Hematopoietic multipotent progenitor cell (in vitro differentiated cells): ENCODE measurements at regions not wholly inside any gene's neighbourhood (a gene's known extent, or its start where the extent isn't known, plus 50 kb on each side); places are given as distances from the start of the nearest gene placed in this dataset.

ENCODE experiments used
- DNase-seq, 3 donors: peaks; one replicate each; pipeline ENCODE4 v3.0.0-alpha.2; 2011 to 2015; ENCODE audit warnings: low read depth in 2 of 3, low spot score in 2 of 3

DNA sequence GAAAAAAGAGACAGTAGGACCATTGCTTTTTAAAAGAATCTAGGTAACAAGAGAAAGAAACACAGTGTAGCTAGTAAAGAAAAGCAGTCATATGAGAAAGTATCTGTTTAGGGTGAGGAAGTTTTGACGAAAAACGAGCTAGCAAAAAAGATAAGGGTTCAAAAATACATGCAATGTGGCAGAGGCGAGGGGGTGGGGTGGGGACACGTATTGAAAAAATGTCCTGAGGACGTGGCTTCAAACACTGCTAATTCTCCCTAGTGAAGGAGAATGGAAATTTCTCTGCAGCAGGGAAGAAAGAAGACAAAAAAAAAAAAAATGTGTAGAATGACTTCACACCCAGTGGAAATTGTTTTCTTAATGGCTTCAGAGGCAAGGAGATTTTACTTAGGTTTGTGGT, 856.4 kb upstream of the INTU start:
- DNase-seq: no peak

DNA sequence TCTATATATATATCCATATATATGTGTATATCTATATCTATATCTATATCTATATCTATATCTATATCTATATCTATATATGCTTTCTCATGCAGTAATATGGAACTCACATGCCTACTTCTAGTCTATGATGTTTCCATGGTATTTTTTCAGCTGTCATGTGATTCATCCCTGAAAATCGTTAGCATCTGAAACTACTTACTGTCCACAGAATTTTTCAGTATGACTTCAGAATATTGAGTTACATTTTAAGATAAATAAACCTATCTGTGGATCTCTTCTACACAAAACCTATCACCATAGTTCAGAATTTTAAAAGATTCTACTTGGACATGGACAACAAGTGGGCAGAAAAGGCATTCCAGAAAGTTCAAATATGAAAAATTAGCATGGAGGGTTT, 855.1 kb upstream of the INTU start:
- DNase-seq: no peak

DNA sequence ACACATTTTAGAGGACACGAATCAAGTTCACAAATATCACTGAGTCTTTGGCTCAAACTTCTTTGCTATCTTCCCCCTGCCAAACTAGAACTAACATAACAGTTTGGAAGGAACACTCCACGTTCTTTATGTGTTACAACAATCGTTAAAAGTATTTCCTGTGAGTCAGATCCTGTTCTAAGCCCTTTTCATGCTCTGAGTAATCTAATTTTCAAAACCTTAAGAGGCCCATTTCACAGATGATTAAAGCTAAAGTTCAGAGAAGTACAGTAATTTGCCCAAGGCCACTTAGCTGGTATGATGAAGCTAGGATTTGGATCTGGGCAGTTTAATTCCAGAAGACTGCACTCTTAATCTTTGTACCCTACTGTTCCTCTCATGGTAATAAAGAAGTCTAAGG, 854.4 kb upstream of the INTU start:
- DNase-seq: no peak

DNA sequence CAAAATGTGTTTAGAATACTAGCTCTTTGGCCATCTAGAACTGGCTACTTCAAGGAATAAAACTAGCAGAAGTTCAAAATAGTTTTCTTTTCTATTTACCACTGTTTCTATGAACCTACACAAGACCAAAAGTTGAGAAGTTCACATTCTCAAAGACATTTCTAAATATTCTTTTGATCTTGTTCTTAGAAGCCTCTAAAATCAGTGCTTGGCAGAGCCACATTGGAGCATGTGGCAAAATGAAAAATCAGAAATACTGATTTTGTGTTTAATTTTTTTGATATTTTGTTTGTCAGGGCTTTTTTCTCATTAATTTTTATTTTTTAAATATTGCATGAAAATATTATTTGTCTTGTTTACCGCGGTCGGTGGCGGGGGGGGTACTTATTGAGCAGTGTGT, 853.8 kb upstream of the INTU start:
- DNase-seq: no peak

DNA sequence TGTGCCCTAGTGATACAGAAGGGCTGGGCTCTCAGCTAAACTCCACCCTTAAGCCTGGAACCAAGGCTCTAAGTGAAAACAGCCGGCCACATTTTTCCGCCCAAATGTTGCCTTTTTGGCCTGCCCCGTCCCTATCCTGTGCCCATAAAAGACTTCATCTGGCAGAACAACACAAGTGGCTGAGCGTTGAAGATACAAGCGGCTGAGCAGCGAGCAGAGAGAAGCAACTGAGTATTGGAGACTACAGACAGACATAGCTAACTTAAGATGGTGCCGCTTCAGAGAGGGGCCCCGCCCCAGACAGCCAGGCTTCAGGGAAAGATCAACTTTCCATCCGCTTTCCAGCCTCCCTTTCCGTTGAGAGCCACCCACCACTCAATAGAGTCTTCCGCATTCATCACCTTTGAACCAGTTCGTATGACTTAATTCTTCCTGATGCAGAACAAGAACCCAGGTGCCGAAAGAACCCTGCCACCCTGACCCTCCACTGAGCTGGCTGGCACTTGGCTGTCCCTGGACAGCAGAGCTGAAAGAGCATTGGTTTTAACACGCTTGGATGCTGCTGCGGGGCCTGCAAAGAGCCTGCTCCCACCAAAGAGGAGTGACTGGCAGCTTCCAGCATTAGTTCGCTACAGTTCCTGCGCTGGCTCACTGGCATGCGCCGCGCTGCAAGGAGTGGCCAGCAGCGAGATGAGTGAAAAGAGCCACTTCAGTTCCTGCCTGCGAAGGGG, 853.2 kb upstream of the INTU start:
- DNase-seq: no peak

- no peak for DNase-seq
Measured at GRCh38 chr4:126783191-126783590, 849.6 kb upstream of the INTU start.

DNA sequence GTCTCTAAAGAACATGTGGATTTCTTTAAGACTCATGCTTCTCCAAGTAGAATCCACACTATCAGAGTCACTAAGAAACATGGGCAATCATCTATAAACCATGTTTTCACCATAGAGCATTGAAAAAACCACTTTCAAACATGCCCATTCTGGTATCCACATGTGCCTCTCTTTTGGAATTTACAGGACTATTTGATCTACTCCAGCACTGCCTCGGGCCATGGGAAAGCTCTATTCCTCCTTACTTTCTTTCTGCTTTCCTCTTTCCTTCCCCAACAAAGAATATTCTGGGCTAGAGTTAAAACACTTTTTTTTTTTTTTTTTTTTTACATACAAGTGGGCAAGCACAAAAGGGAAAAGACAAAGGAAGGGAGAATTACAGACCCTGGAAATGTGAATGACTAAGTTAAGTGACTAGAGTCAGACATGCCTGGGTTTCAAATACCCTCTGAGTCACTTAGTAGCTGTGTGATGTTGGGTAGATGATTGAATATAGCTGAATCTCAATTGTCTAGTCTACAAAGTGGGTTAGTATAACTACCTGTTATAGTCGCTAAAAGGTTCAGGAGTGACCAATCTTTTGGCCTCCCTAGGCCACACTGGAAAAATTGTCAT, 847.7 kb upstream of the INTU start:
- DNase-seq: no peak

GRCh38 chr4:126790633-126791032, 842.1 kb upstream of the INTU start:
- DNase-seq: no peak

- no peak for DNase-seq
Measured at GRCh38 chr4:126794363-126794762, 838.4 kb upstream of the INTU start.

GRCh38 chr4:126798214-126798613, 834.5 kb upstream of the INTU start:
- no peak for DNase-seq

DNA sequence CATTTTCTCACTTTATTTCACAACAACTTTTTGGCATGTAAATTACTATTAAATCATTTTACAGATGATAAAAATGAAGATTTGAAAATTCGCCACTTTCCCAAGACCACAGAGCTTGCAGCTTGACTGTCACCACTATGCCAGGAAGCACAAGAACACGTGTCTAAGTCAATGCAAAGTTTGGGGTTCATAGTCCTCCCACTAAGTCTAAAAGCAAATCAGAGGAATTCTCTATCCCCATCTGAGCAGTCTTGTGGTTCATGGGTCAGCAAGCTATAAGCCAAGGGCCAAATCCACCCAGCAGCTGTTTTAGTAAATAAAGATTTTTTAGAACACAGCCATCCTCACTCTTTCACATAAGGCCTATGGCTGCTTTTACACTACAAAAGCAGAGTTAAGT, 833.3 kb upstream of the INTU start:
- DNase-seq: no peak

DNA sequence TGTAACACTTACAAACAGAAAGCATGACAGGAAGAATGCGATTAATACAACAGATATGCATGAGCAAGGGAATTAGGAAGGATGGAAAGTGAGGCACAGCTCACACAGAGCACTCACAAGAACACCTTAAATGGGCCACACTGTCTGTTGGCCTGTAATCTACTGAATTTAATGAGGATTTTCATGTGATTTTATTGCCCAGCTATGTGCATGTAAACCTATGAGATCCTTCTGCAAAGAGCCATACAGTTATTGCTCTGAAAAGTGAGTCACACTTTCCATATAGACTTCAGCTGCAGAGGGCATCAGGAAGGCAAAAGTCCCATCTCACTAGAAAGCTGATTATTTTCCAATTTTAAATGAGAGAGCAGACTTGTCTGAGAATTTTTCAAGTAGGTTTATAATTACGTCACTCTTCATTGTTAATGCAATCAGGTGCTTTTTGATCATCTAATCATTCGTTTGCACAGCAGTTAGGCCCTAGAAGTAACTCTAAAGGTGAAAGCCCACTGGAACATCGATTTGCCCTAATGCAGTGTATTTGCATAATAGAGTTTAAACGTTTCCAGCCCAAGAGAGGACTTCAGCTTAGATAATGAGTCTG, 832.7 kb upstream of the INTU start:
- DNase-seq: no peak

- DNase-seq: no peak
Measured at GRCh38 chr4:126800575-126801141, 832.1 kb upstream of the INTU start.

GRCh38 chr4:126807132-126807531, 825.6 kb upstream of the INTU start:
- no peak for DNase-seq

- no peak for DNase-seq
Measured at GRCh38 chr4:126812076-126812475, 820.7 kb upstream of the INTU start.

GRCh38 chr4:126820631-126821030, 812.1 kb upstream of the INTU start:
- no peak for DNase-seq

- no peak for DNase-seq
Measured at GRCh38 chr4:126821152-126821551, 811.6 kb upstream of the INTU start.

- no peak for DNase-seq
Measured at GRCh38 chr4:126825083-126825482, 807.7 kb upstream of the INTU start.

GRCh38 chr4:126827669-126828068, 805.1 kb upstream of the INTU start:
- no peak for DNase-seq

- DNase-seq: no peak
Measured at GRCh38 chr4:126834854-126835253, 797.9 kb upstream of the INTU start.

- DNase-seq: no peak
Measured at GRCh38 chr4:126838941-126839679, 793.6 kb upstream of the INTU start.
